ENCODE measurements at regions not wholly inside any gene's neighbourhood (a gene's known extent, or its start where the extent isn't known, plus 50 kb on each side); places are given as distances from the start of the nearest gene placed in this dataset.
"Not testable (repeated sequence)": the region's sequence is repeated elsewhere in the genome, so short reads cannot be mapped to it uniquely, and the experiment has no call there.

GRCh38 chr7:83306502-83306901 lies 143.8 kb upstream of the PCLO start:
- no peak for DNase-seq (ENCODE audit: low read depth in 1 of 2, low spot score in 1 of 2)
- TF ChIP-seq JUND (IDR thresholded peaks at IDR 0.05; ENCODE audit: low read depth): no peak
- in situ Hi-C loops (cut with HindIII; ENCODE audit: low pct_unique_long_range_greater_than_20kb, low sequenced_read_pairs): no loop called here

- no peak for TF ChIP-seq JUND (IDR thresholded peaks at IDR 0.05; ENCODE audit: low read depth)
- in situ Hi-C loops (cut with HindIII; ENCODE audit: low pct_unique_long_range_greater_than_20kb, low sequenced_read_pairs): no loop called here
- DNase-seq (ENCODE audit: low read depth in 1 of 2, low spot score in 1 of 2): no peak
Measured at GRCh38 chr7:83305027-83305426, 142.3 kb upstream of the PCLO start.

- no peak for DNase-seq (ENCODE audit: low read depth in 1 of 2, low spot score in 1 of 2)
- in situ Hi-C loops (cut with HindIII; ENCODE audit: low pct_unique_long_range_greater_than_20kb, low sequenced_read_pairs): no loop called here
- no peak for TF ChIP-seq JUND (IDR thresholded peaks at IDR 0.05; ENCODE audit: low read depth)
Measured at GRCh38 chr7:83301416-83301815, 138.7 kb upstream of the PCLO start.

- no peak for TF ChIP-seq JUND (IDR thresholded peaks at IDR 0.05; ENCODE audit: low read depth)
- in situ Hi-C loops (cut with HindIII; ENCODE audit: low pct_unique_long_range_greater_than_20kb, low sequenced_read_pairs): no loop called here
- no peak for DNase-seq (ENCODE audit: low read depth in 1 of 2, low spot score in 1 of 2)
Measured at GRCh38 chr7:83290211-83290610, 127.5 kb upstream of the PCLO start.

GRCh38 chr7:83289419-83289993 lies 126.8 kb upstream of the PCLO start:
- in situ Hi-C loops (cut with HindIII; ENCODE audit: low pct_unique_long_range_greater_than_20kb, low sequenced_read_pairs): no loop called here
- no peak for TF ChIP-seq JUND (IDR thresholded peaks at IDR 0.05; ENCODE audit: low read depth)
- DNase-seq (ENCODE audit: low read depth in 1 of 2, low spot score in 1 of 2): no peak

- DNase-seq (ENCODE audit: low read depth in 1 of 2, low spot score in 1 of 2): no peak
- no peak for TF ChIP-seq JUND (IDR thresholded peaks at IDR 0.05; ENCODE audit: low read depth)
- in situ Hi-C loops (cut with HindIII; ENCODE audit: low pct_unique_long_range_greater_than_20kb, low sequenced_read_pairs): no loop called here
Measured at GRCh38 chr7:83280671-83281070, 118.0 kb upstream of the PCLO start.

- no peak for TF ChIP-seq JUND (IDR thresholded peaks at IDR 0.05; ENCODE audit: low read depth)
- in situ Hi-C loops (cut with HindIII; ENCODE audit: low pct_unique_long_range_greater_than_20kb, low sequenced_read_pairs): no loop called here
- no peak for DNase-seq (ENCODE audit: low read depth in 1 of 2, low spot score in 1 of 2)
Measured at GRCh38 chr7:83276250-83276649, 113.6 kb upstream of the PCLO start.

- in situ Hi-C loops (cut with HindIII; ENCODE audit: low pct_unique_long_range_greater_than_20kb, low sequenced_read_pairs): no loop called here
- no peak for DNase-seq (ENCODE audit: low read depth in 1 of 2, low spot score in 1 of 2)
Measured at GRCh38 chr7:83273699-83274098, 111.0 kb upstream of the PCLO start.

GRCh38 chr7:83271212-83272099 lies 108.8 kb upstream of the PCLO start:
- in situ Hi-C loops (cut with HindIII; ENCODE audit: low pct_unique_long_range_greater_than_20kb, low sequenced_read_pairs): no loop called here
- TF ChIP-seq JUND (IDR thresholded peaks at IDR 0.05; ENCODE audit: low read depth): no peak
- DNase-seq (ENCODE audit: low read depth in 1 of 2, low spot score in 1 of 2): peak; percentile 21 to 82

More at GRCh38 chr7:83273699-83274098, 111.0 kb upstream of the PCLO start:
- TF ChIP-seq JUND (IDR thresholded peaks at IDR 0.05; ENCODE audit: low read depth): no peak

- in situ Hi-C loops (cut with HindIII; ENCODE audit: low pct_unique_long_range_greater_than_20kb, low sequenced_read_pairs): no loop called here
- DNase-seq (ENCODE audit: low read depth in 1 of 2, low spot score in 1 of 2): no peak
- TF ChIP-seq JUND (IDR thresholded peaks at IDR 0.05; ENCODE audit: low read depth): no peak
Measured at GRCh38 chr7:83270407-83270806, 107.7 kb upstream of the PCLO start.

- no peak for TF ChIP-seq JUND (IDR thresholded peaks at IDR 0.05; ENCODE audit: low read depth)
- in situ Hi-C loops (cut with HindIII; ENCODE audit: low pct_unique_long_range_greater_than_20kb, low sequenced_read_pairs): no loop called here
- peak in 1 of 2 experiments; percentile 13 for DNase-seq (ENCODE audit: low read depth in 1 of 2, low spot score in 1 of 2)
Measured at GRCh38 chr7:83267141-83267631, 104.5 kb upstream of the PCLO start.

GRCh38 chr7:83263442-83264034 lies 100.9 kb upstream of the PCLO start:
- in situ Hi-C loops (cut with HindIII; ENCODE audit: low pct_unique_long_range_greater_than_20kb, low sequenced_read_pairs): not testable (repeated sequence)
- DNase-seq (ENCODE audit: low read depth in 1 of 2, low spot score in 1 of 2): peak in 1 of 2 experiments; percentile 80

GRCh38 chr7:83259064-83259463 lies 96.4 kb upstream of the PCLO start:
- DNase-seq (ENCODE audit: low read depth in 1 of 2, low spot score in 1 of 2): no peak
- TF ChIP-seq JUND (IDR thresholded peaks at IDR 0.05; ENCODE audit: low read depth): no peak
- in situ Hi-C loops (cut with HindIII; ENCODE audit: low pct_unique_long_range_greater_than_20kb, low sequenced_read_pairs): no loop called here
